ENCODE measurements at regions not wholly inside any gene's neighbourhood (a gene's known extent, or its start where the extent isn't known, plus 50 kb on each side); places are given as distances from the start of the nearest gene placed in this dataset.

DNA sequence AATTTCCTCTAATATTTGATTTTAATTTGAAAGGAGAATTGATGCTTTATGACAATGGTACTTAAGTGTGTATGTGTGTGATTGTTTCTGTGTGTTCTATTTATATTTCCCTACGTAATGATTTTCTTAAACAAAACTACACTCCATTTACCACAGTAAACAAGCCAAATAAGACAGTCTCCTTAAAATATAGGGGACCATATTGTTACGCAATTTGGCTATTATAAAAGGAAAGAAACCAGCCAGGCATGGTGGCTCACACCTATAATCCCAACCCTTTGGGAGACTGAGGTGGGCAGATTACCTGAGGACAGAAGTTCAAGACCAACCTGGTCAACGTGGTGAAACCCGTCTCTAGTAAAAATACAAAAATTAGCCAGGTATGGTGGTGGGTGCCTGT is 1134.1 kb downstream of the CDH8 start:
- no peak overlapping the region for H3K4me3 ChIP-seq
- no peaks in the 10 kb centered on the region for H4K20me1 ChIP-seq (replicated peaks; ENCODE audit: insufficient read depth)
- H3K9me2 ChIP-seq (ENCODE audit: insufficient read depth), result no peaks in the 10 kb centered on the region
- no peak overlapping the region for H2AFZ ChIP-seq
- peaks cover 2% of the 10 kb centered on the region; the same call in 1 of the 3 replicates for H3K9me3 Mint-ChIP-seq
- H3K4me1 ChIP-seq (ENCODE audit: insufficient read depth), result no peaks in the 10 kb centered on the region
- DNase-seq (ENCODE audit: low spot score) (no peak), ATAC-seq (no peak)
- H3K36me3 Mint-ChIP-seq (ENCODE audit: low read depth), result no peaks in the 10 kb centered on the region
- H3K4me3 Mint-ChIP-seq, result no peak overlapping the region
- peaks cover 6% of the 10 kb centered on the region; the same call in 2 of the 3 replicates for H3K4me1 Mint-ChIP-seq
- H3K27me3 ChIP-seq (ENCODE audit: insufficient read depth), result no peaks in the 10 kb centered on the region
- no peaks in the 10 kb centered on the region for H3K27me3 Mint-ChIP-seq (ENCODE audit: insufficient read depth, low read depth, poor library complexity)
- no peaks in the 10 kb centered on the region for H3F3A ChIP-seq (replicated peaks; ENCODE audit: low read depth)
- no peaks in the 10 kb centered on the region for H3K36me3 ChIP-seq (ENCODE audit: insufficient read depth)
- H3K27ac Mint-ChIP-seq, result no peak overlapping the region
- TF ChIP-seq POLR2AphosphoS5 (IDR thresholded peaks at IDR 0.05; ENCODE audit: low read depth) (no peak), NANOG (IDR thresholded peaks at IDR 0.05; ENCODE audit: borderline replicate concordance) (no peak), ZNF331 (CRISPR knock-in tag; IDR thresholded peaks at IDR 0.05; ENCODE audit: low read depth) (no peak), EZH2 (IDR thresholded peaks at IDR 0.05; ENCODE audit: low read depth, unreplicated experiment) (no peak), ZNF114 (CRISPR knock-in tag; IDR thresholded peaks at IDR 0.05) (no peak), CREB1 (CRISPR knock-in tag; IDR thresholded peaks at IDR 0.05; ENCODE audit: low read depth) (no peak), JUNB (IDR thresholded peaks at IDR 0.05; ENCODE audit: unreplicated experiment) (no peak), STAT1 (IDR thresholded peaks at IDR 0.05; ENCODE audit: unreplicated experiment) (no peak), EZH2phosphoT487 (IDR thresholded peaks at IDR 0.05; ENCODE audit: unreplicated experiment) (no peak)
- TF ChIP-seq, protein P1, sequence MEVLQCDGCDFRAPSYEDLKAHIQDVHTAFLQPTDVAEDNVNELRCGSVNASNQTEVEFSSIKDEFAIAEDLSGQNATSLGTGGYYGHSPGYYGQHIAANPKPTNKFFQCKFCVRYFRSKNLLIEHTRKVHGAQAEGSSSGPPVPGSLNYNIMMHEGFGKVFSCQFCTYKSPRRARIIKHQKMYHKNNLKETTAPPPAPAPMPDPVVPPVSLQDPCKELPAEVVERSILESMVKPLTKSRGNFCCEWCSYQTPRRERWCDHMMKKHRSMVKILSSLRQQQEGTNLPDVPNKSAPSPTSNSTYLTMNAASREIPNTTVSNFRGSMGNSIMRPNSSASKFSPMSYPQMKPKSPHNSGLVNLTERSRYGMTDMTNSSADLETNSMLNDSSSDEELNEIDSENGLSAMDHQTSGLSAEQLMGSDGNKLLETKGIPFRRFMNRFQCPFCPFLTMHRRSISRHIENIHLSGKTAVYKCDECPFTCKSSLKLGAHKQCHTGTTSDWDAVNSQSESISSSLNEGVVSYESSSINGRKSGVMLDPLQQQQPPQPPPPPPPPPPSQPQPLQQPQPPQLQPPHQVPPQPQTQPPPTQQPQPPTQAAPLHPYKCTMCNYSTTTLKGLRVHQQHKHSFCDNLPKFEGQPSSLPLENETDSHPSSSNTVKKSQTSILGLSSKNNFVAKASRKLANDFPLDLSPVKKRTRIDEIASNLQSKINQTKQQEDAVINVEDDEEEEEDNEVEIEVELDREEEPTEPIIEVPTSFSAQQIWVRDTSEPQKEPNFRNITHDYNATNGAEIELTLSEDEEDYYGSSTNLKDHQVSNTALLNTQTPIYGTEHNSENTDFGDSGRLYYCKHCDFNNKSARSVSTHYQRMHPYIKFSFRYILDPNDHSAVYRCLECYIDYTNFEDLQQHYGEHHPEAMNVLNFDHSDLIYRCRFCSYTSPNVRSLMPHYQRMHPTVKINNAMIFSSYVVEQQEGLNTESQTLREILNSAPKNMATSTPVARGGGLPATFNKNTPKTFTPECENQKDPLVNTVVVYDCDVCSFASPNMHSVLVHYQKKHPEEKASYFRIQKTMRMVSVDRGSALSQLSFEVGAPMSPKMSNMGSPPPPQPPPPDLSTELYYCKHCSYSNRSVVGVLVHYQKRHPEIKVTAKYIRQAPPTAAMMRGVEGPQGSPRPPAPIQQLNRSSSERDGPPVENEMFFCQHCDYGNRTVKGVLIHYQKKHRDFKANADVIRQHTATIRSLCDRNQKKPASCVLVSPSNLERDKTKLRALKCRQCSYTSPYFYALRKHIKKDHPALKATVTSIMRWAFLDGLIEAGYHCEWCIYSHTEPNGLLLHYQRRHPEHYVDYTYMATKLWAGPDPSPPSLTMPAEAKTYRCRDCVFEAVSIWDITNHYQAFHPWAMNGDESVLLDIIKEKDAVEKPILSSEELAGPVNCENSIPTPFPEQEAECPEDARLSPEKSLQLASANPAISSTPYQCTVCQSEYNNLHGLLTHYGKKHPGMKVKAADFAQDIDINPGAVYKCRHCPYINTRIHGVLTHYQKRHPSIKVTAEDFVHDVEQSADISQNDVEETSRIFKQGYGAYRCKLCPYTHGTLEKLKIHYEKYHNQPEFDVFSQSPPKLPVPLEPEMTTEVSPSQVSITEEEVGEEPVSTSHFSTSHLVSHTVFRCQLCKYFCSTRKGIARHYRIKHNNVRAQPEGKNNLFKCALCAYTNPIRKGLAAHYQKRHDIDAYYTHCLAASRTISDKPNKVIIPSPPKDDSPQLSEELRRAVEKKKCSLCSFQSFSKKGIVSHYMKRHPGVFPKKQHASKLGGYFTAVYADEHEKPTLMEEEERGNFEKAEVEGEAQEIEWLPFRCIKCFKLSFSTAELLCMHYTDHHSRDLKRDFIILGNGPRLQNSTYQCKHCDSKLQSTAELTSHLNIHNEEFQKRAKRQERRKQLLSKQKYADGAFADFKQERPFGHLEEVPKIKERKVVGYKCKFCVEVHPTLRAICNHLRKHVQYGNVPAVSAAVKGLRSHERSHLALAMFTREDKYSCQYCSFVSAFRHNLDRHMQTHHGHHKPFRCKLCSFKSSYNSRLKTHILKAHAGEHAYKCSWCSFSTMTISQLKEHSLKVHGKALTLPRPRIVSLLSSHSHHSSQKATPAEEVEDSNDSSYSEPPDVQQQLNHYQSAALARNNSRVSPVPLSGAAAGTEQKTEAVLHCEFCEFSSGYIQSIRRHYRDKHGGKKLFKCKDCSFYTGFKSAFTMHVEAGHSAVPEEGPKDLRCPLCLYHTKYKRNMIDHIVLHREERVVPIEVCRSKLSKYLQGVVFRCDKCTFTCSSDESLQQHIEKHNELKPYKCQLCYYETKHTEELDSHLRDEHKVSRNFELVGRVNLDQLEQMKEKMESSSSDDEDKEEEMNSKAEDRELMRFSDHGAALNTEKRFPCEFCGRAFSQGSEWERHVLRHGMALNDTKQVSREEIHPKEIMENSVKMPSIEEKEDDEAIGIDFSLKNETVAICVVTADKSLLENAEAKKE (CRISPR knock-in tag; IDR thresholded peaks at IDR 0.05), result no peak
- TF ChIP-seq, protein P2, sequence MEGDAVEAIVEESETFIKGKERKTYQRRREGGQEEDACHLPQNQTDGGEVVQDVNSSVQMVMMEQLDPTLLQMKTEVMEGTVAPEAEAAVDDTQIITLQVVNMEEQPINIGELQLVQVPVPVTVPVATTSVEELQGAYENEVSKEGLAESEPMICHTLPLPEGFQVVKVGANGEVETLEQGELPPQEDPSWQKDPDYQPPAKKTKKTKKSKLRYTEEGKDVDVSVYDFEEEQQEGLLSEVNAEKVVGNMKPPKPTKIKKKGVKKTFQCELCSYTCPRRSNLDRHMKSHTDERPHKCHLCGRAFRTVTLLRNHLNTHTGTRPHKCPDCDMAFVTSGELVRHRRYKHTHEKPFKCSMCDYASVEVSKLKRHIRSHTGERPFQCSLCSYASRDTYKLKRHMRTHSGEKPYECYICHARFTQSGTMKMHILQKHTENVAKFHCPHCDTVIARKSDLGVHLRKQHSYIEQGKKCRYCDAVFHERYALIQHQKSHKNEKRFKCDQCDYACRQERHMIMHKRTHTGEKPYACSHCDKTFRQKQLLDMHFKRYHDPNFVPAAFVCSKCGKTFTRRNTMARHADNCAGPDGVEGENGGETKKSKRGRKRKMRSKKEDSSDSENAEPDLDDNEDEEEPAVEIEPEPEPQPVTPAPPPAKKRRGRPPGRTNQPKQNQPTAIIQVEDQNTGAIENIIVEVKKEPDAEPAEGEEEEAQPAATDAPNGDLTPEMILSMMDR (conservative IDR thresholded peaks at IDR 0.05; ENCODE audit: low read depth in 2 of 2), result no peak
- TF ChIP-seq, protein P3, sequence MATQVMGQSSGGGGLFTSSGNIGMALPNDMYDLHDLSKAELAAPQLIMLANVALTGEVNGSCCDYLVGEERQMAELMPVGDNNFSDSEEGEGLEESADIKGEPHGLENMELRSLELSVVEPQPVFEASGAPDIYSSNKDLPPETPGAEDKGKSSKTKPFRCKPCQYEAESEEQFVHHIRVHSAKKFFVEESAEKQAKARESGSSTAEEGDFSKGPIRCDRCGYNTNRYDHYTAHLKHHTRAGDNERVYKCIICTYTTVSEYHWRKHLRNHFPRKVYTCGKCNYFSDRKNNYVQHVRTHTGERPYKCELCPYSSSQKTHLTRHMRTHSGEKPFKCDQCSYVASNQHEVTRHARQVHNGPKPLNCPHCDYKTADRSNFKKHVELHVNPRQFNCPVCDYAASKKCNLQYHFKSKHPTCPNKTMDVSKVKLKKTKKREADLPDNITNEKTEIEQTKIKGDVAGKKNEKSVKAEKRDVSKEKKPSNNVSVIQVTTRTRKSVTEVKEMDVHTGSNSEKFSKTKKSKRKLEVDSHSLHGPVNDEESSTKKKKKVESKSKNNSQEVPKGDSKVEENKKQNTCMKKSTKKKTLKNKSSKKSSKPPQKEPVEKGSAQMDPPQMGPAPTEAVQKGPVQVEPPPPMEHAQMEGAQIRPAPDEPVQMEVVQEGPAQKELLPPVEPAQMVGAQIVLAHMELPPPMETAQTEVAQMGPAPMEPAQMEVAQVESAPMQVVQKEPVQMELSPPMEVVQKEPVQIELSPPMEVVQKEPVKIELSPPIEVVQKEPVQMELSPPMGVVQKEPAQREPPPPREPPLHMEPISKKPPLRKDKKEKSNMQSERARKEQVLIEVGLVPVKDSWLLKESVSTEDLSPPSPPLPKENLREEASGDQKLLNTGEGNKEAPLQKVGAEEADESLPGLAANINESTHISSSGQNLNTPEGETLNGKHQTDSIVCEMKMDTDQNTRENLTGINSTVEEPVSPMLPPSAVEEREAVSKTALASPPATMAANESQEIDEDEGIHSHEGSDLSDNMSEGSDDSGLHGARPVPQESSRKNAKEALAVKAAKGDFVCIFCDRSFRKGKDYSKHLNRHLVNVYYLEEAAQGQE (IDR thresholded peaks at IDR 0.05; ENCODE audit: unreplicated experiment), result no peak
- TF ChIP-seq, protein P4, sequence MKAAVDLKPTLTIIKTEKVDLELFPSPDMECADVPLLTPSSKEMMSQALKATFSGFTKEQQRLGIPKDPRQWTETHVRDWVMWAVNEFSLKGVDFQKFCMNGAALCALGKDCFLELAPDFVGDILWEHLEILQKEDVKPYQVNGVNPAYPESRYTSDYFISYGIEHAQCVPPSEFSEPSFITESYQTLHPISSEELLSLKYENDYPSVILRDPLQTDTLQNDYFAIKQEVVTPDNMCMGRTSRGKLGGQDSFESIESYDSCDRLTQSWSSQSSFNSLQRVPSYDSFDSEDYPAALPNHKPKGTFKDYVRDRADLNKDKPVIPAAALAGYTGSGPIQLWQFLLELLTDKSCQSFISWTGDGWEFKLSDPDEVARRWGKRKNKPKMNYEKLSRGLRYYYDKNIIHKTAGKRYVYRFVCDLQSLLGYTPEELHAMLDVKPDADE (IDR thresholded peaks at IDR 0.05), result no peak
- no peak overlapping the region for H3K27ac ChIP-seq (ENCODE audit: low read depth)
- H3K79me2 ChIP-seq (replicated peaks; ENCODE audit: insufficient read depth), result no peaks in the 10 kb centered on the region
- H3K4me2 ChIP-seq, result no peak overlapping the region
